OCI-LY1 (cell line): ENCODE measurements at regions not wholly inside any gene's neighbourhood (a gene's known extent, or its start where the extent isn't known, plus 50 kb on each side); places are given as distances from the start of the nearest gene placed in this dataset.

Experiments used
- H2AFZ ChIP-seq: fragments of 200-600 bp; sonication (generic), shearing (Covaris generic); 2 replicates; pipeline ENCODE4 v1.6.0; 2014; ENCODE audit warnings: antibody characterized with exemption, mild to moderate bottlenecking, low read length
- H3F3A ChIP-seq: fragments of 200-600 bp; sonication (generic), shearing (Covaris generic); 2 replicates; pipeline ENCODE4 v1.6.0; 2014; ENCODE audit warnings: mild to moderate bottlenecking, antibody characterized with exemption, low read length, moderate library complexity; ENCODE audit not compliant: insufficient read depth
- H3K27ac ChIP-seq: fragments of 200-600 bp; sonication (generic); 2 replicates; pipeline ENCODE4 v1.5.1; 2014; ENCODE audit warnings: low read length, mixed run types, mild to moderate bottlenecking, low read depth; ENCODE audit not compliant: poor library complexity, severe bottlenecking
- H3K27me3 ChIP-seq: fragments of 200-600 bp; sonication (generic); 2 replicates; pipeline ENCODE4 v1.6.0; 2014; ENCODE audit warnings: antibody characterized with exemption, mild to moderate bottlenecking, low read length, moderate library complexity; ENCODE audit not compliant: insufficient read depth
- H3K36me3 ChIP-seq: fragments of 200-600 bp; sonication (generic); 2 replicates; pipeline ENCODE4 v1.6.1; 2014; ENCODE audit warnings: mild to moderate bottlenecking, antibody characterized with exemption, low read length, moderate library complexity, mixed read lengths; ENCODE audit not compliant: insufficient read depth
- H3K4me1 ChIP-seq: fragments of 200-600 bp; sonication (generic); 2 replicates; pipeline ENCODE4 v1.5.1; 2014; ENCODE audit warnings: mild to moderate bottlenecking, low read length, moderate library complexity; ENCODE audit not compliant: insufficient read depth, severe bottlenecking
- H3K4me2 ChIP-seq: fragments of 200-600 bp; sonication (generic), shearing (Covaris generic); 2 replicates; pipeline ENCODE4 v1.6.1; 2014; ENCODE audit warnings: low read length
- H3K4me3 ChIP-seq: fragments of 200-600 bp; sonication (generic); 2 replicates; pipeline ENCODE4 v1.5.1; 2014; ENCODE audit warnings: low read length, low read depth, mild to moderate bottlenecking, mixed read lengths; ENCODE audit not compliant: poor library complexity, severe bottlenecking
- H3K79me2 ChIP-seq: fragments of 200-600 bp; shearing (Covaris generic); 2 replicates; pipeline ENCODE4 v1.6.1; 2016; ENCODE audit warnings: mixed run types, low read length, mixed read lengths; ENCODE audit not compliant: insufficient read depth
- H3K9ac ChIP-seq: fragments of 200-600 bp; sonication (generic), shearing (Covaris generic); 2 replicates; pipeline ENCODE4 v1.6.1; 2014; ENCODE audit warnings: mild to moderate bottlenecking, low read length, mixed read lengths
- H3K9me2 ChIP-seq: fragments of 200-600 bp; sonication (generic), shearing (Covaris generic); 2 replicates; pipeline ENCODE4 v1.6.1; 2014; ENCODE audit warnings: low read depth, mild to moderate bottlenecking, low read length, mixed read lengths
- H3K9me3 ChIP-seq: fragments of 200-600 bp; shearing (Covaris generic); 2 replicates; pipeline ENCODE4 v1.6.1; 2014; ENCODE audit warnings: low read length, mixed read lengths
- H4K20me1 ChIP-seq: fragments of 200-600 bp; sonication (generic), shearing (Covaris generic); 2 replicates; pipeline ENCODE4 v1.6.0; 2016; ENCODE audit warnings: mild to moderate bottlenecking, low read length; ENCODE audit not compliant: insufficient read depth
- EZH2 ChIP-seq: fragments of 200-600 bp; sonication (generic), shearing (Covaris generic); IDR thresholded peaks from 2 replicates; pipeline ENCODE4 v1.8.0; 2017; ENCODE audit warnings: borderline replicate concordance, mixed run types, mild to moderate bottlenecking, antibody characterized with exemption, low read length, moderate library complexity, mixed read lengths
- TF ChIP-seq, protein P1 (sequence below): fragments of 200-600 bp; sonication (generic), shearing (Covaris generic); IDR thresholded peaks from 2 replicates; pipeline ENCODE4 v1.5.1; 2017; ENCODE audit warnings: mild to moderate bottlenecking, antibody characterized with exemption, low read length, moderate library complexity, mixed read lengths

GRCh38 chr12:92290886-92291285 lies 145.2 kb upstream of the BTG1 start:
- TF ChIP-seq, protein P1, sequence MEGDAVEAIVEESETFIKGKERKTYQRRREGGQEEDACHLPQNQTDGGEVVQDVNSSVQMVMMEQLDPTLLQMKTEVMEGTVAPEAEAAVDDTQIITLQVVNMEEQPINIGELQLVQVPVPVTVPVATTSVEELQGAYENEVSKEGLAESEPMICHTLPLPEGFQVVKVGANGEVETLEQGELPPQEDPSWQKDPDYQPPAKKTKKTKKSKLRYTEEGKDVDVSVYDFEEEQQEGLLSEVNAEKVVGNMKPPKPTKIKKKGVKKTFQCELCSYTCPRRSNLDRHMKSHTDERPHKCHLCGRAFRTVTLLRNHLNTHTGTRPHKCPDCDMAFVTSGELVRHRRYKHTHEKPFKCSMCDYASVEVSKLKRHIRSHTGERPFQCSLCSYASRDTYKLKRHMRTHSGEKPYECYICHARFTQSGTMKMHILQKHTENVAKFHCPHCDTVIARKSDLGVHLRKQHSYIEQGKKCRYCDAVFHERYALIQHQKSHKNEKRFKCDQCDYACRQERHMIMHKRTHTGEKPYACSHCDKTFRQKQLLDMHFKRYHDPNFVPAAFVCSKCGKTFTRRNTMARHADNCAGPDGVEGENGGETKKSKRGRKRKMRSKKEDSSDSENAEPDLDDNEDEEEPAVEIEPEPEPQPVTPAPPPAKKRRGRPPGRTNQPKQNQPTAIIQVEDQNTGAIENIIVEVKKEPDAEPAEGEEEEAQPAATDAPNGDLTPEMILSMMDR, result no peak
- no peak for TF ChIP-seq EZH2
- no peak overlapping the region for H3K27ac ChIP-seq
- no peaks in the 10 kb centered on the region for H4K20me1 ChIP-seq
- H3F3A ChIP-seq, result no peaks in the 10 kb centered on the region
- H3K4me2 ChIP-seq, result no peak overlapping the region
- H2AFZ ChIP-seq, result no peak overlapping the region
- H3K36me3 ChIP-seq, result no peaks in the 10 kb centered on the region
- H3K9ac ChIP-seq, result no peak overlapping the region
- no peak overlapping the region for H3K4me3 ChIP-seq
- no peaks in the 10 kb centered on the region for H3K9me3 ChIP-seq
- H3K27me3 ChIP-seq, result no peaks in the 10 kb centered on the region
- no peaks in the 10 kb centered on the region for H3K4me1 ChIP-seq
- H3K9me2 ChIP-seq, result no peaks in the 10 kb centered on the region
- no peaks in the 10 kb centered on the region for H3K79me2 ChIP-seq

DNA sequence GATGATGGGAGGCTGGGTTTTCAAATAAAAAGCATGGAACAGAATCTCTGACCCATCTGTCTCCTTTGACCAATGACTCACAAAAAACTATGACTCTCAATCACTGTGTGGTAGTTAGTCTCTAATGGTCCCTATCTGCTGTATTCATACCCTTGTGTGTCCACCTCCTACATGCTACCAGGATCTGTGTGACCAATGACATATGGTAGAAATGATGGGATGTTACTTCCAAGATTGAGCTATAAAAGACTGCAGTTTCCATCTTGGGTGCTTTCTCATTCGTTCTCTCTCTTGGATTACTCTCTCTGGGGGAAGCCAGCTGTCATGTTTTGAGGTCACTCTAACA lies 144.7 kb upstream of the BTG1 start:
- Histone ChIP-seq H2AFZ (no peak overlapping the region), H3K27ac (no peak overlapping the region), H4K20me1 (no peaks in the 10 kb centered on the region), H3K9me3 (no peaks in the 10 kb centered on the region), H3K36me3 (no peaks in the 10 kb centered on the region), H3K9me2 (no peaks in the 10 kb centered on the region), H3K27me3 (no peaks in the 10 kb centered on the region), H3K9ac (no peak overlapping the region), H3K4me3 (no peak overlapping the region), H3K4me2 (no peak overlapping the region), H3K79me2 (no peaks in the 10 kb centered on the region), H3K4me1 (no peaks in the 10 kb centered on the region), H3F3A (no peaks in the 10 kb centered on the region)
- TF ChIP-seq EZH2, result no peak
- TF ChIP-seq, protein P1, result no peak

DNA sequence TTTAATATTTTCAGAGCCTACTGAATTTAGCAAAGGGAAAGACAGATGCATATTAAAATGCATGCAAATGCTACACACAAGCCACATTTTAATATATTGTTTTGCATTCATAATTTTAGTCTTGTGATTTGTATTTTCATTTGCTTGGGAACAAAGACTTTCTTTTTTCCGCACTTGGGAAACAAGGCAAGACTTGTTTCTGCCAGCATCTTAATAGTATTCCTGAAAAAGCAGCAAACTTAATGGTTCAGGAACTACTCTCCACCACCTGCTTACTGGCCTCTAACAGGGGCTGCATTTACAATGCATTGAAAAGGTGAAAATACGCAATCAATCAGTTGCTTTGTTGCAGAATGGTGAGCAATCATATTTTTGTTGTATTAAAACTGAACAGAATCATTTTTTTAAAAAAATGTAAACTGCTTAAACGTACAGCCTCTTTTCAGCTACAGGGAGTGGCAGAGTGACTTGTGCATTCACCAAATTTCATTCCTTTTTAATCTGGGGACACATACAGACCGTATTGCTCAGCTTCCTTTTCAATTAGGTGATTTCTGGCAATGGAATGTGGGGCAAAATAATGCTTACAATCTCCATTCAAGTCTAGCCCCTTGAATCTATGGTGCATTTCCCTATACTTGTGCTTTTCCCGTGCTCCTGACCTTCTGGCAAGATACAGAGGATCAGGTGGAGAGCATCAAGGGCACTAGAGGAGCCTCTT lies 144.1 kb upstream of the BTG1 start:
- Histone ChIP-seq H2AFZ (no peak overlapping the region), H3K36me3 (no peaks in the 10 kb centered on the region), H3K9me2 (no peaks in the 10 kb centered on the region), H4K20me1 (no peaks in the 10 kb centered on the region), H3K9me3 (no peaks in the 10 kb centered on the region), H3K27ac (no peak overlapping the region), H3K4me3 (no peak overlapping the region), H3F3A (no peaks in the 10 kb centered on the region), H3K9ac (no peak overlapping the region), H3K27me3 (no peaks in the 10 kb centered on the region), H3K4me1 (no peaks in the 10 kb centered on the region), H3K4me2 (no peak overlapping the region), H3K79me2 (no peaks in the 10 kb centered on the region)
- TF ChIP-seq EZH2, result no peak
- TF ChIP-seq, protein P1, result no peak
